ENCODE measurements at regions not wholly inside any gene's neighbourhood (a gene's known extent, or its start where the extent isn't known, plus 50 kb on each side); places are given as distances from the start of the nearest gene placed in this dataset.

DNA sequence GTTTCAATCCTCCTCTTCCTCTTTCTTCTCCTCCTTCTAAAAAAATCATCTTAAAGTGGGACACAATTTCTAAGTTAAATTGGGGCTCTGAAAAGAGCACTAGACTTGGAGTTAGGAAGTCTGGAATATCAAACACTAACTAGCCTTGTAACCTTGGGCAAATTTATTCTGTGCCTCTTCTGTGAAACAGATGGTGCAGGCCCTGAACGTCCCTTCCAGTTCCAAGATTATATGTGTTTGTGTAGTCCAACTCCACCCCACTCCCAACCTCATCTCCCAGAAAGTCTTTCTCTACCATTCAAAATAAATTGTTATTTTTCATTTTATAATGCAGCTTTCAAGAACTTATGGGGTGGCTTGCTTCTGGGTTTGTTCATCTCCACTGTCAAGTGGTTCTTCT is 630.0 kb downstream of the LMO4 start:
- Mint-ChIP-seq H3K27ac (no peak overlapping the region), H3K4me1 (no peaks in the 10 kb centered on the region), H3K36me3 (no peaks in the 10 kb centered on the region), H3K4me3 (no peak overlapping the region), H3K9me3 (no peaks in the 10 kb centered on the region), H3K27me3 (peaks cover 9% of the 10 kb centered on the region in 2 donors)
- Histone ChIP-seq H3K27me3 (replicated peaks in 1 of 2; ENCODE audit: control insufficient read depth in 2 of 2, extremely low read depth in 1 of 2, insufficient read depth in 2 of 2, low read length in 1 of 2) (no peaks in the 10 kb centered on the region), H3K9me3 (no peaks in the 10 kb centered on the region), H3K4me1 (ENCODE audit: control insufficient read depth in 1 of 2, extremely low read depth in 1 of 2, insufficient read depth in 2 of 2, low read length in 2 of 2) (no peaks in the 10 kb centered on the region), H3K36me3 (ENCODE audit: control insufficient read depth in 2 of 2, extremely low read depth in 1 of 2, insufficient read depth in 1 of 2, low read length in 1 of 2) (no peaks in the 10 kb centered on the region), H3K4me3 (ENCODE audit: control insufficient read depth in 1 of 2, extremely low read depth in 1 of 2, low read length in 1 of 2) (no peak overlapping the region), H3K27ac (ENCODE audit: low read length) (no peak overlapping the region)
- DNase-seq (no peak), ATAC-seq (replicated peaks in 1 of 4) (no peak)
- ChIA-PET CTCF (interaction anchor here in 1 of 2 donors (0.6 to 0.7 kb wide), 2 partner anchors 76 to 205 kb away, joined by 3 read pairs; no protein-coding TSS in a partner anchor), POLR2A (no interaction called here)
- WGBS (ENCODE audit: insufficient coverage) = no CpG with 5 or more reads among the region's 1 CpG

DNA sequence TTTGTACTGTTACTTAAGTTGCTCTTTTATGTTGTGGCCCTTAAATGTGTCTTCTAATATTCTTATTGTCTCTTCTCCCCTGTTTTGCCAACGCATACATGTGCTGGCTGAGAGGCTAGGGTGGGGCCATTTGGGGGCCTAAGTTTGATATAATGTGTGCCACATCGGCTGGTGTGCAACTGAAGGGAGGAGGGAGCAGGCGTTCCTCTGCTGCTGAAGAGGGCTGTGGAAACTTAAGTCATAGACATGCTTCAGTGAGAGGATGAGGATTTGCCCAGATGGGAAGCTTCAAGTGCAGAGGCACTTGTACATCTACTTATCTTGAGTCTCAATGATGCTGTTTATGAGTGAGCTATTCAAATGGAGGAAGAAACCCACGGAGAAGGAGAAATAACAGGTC is 630.6 kb downstream of the LMO4 start:
- no peaks in the 10 kb centered on the region for H3K9me3 ChIP-seq
- no peaks in the 10 kb centered on the region for H3K36me3 Mint-ChIP-seq
- H3K4me3 Mint-ChIP-seq = no peak overlapping the region
- POLR2A ChIA-PET = no interaction called here
- CTCF ChIA-PET = interaction anchor here in 1 of 2 donors (0.6 to 0.7 kb wide), 2 partner anchors 75 to 204 kb away, joined by 3 read pairs; no protein-coding TSS in a partner anchor
- H3K27ac ChIP-seq (ENCODE audit: low read length) = no peak overlapping the region
- ATAC-seq (replicated peaks in 1 of 4) (no peak), DNase-seq (no peak)
- H3K4me1 ChIP-seq (ENCODE audit: control insufficient read depth in 1 of 2, extremely low read depth in 1 of 2, insufficient read depth in 2 of 2, low read length in 2 of 2) = no peaks in the 10 kb centered on the region
- no peaks in the 10 kb centered on the region for H3K4me1 Mint-ChIP-seq
- 90% methylated on average over 2 of the region's 4 CpGs for WGBS (ENCODE audit: insufficient coverage)
- H3K27me3 Mint-ChIP-seq = peaks cover 7 to 9% of the 10 kb centered on the region in 2 donors
- H3K36me3 ChIP-seq (ENCODE audit: control insufficient read depth in 2 of 2, extremely low read depth in 1 of 2, insufficient read depth in 1 of 2, low read length in 1 of 2) = no peaks in the 10 kb centered on the region
- H3K27me3 ChIP-seq (replicated peaks in 1 of 2; ENCODE audit: control insufficient read depth in 2 of 2, extremely low read depth in 1 of 2, insufficient read depth in 2 of 2, low read length in 1 of 2) = no peaks in the 10 kb centered on the region
- no peaks in the 10 kb centered on the region for H3K9me3 Mint-ChIP-seq
- H3K4me3 ChIP-seq (ENCODE audit: control insufficient read depth in 1 of 2, extremely low read depth in 1 of 2, low read length in 1 of 2) = no peak overlapping the region
- no peak overlapping the region for H3K27ac Mint-ChIP-seq

DNA sequence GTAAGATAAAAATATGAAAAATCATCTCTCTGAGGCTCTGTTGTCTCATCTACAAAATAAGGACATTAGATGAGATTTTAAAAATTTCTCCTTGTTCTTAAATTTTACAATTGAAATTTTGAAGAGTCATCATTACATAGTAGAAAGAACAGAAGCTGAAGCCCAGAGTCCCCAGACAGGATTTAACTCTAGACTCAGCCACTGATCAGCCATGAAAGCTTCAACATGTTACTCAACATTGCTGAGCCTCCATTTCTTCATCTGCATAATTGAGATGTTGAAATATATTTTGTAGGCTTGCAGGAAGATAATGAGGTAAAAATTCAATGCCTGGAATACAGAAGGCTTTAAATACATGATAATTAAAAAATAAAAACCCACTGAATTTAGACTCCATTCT is 633.3 kb downstream of the LMO4 start:
- H3K27me3 Mint-ChIP-seq = peaks cover 4 to 9% of the 10 kb centered on the region in 2 donors
- ChIA-PET CTCF (no interaction called here), POLR2A (no interaction called here)
- H3K9me3 ChIP-seq = no peaks in the 10 kb centered on the region
- no peak overlapping the region for H3K27ac ChIP-seq (ENCODE audit: low read length)
- H3K4me3 Mint-ChIP-seq = no peak overlapping the region
- H3K27ac Mint-ChIP-seq = no peak overlapping the region
- no peaks in the 10 kb centered on the region for H3K4me1 Mint-ChIP-seq
- no peak for DNase-seq
- ATAC-seq (replicated peaks in 1 of 4) = no peak
- no peaks in the 10 kb centered on the region for H3K36me3 Mint-ChIP-seq
- no peaks in the 10 kb centered on the region for H3K27me3 ChIP-seq (replicated peaks in 1 of 2; ENCODE audit: control insufficient read depth in 2 of 2, extremely low read depth in 1 of 2, insufficient read depth in 2 of 2, low read length in 1 of 2)
- H3K4me3 ChIP-seq (ENCODE audit: control insufficient read depth in 1 of 2, extremely low read depth in 1 of 2, low read length in 1 of 2) = no peak overlapping the region
- no peaks in the 10 kb centered on the region for H3K9me3 Mint-ChIP-seq
- H3K36me3 ChIP-seq (ENCODE audit: control insufficient read depth in 2 of 2, extremely low read depth in 1 of 2, insufficient read depth in 1 of 2, low read length in 1 of 2) = no peaks in the 10 kb centered on the region
- H3K4me1 ChIP-seq (ENCODE audit: control insufficient read depth in 1 of 2, extremely low read depth in 1 of 2, insufficient read depth in 2 of 2, low read length in 2 of 2) = no peaks in the 10 kb centered on the region

DNA sequence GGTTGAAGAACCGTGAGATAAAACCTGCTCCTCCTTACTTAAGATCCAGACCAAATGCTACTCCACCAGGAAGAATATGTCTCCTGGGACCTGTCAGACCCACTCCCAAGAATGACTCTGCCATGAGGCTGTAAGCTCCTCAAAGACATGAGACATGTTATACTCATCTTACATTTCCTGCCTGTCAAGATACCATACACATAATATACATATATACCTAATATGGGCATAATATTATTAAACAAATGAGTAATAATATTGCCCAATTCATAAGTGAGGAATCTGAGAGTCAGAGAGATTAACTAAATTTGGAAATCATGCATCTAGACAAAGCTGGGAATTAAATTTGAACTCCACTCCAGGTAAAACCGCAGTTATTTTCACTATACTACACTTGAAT is 634.9 kb downstream of the LMO4 start:
- Histone ChIP-seq H3K4me1 (ENCODE audit: control insufficient read depth in 1 of 2, extremely low read depth in 1 of 2, insufficient read depth in 2 of 2, low read length in 2 of 2) (no peaks in the 10 kb centered on the region), H3K36me3 (ENCODE audit: control insufficient read depth in 2 of 2, extremely low read depth in 1 of 2, insufficient read depth in 1 of 2, low read length in 1 of 2) (no peaks in the 10 kb centered on the region), H3K9me3 (no peaks in the 10 kb centered on the region), H3K27me3 (replicated peaks in 1 of 2; ENCODE audit: control insufficient read depth in 2 of 2, extremely low read depth in 1 of 2, insufficient read depth in 2 of 2, low read length in 1 of 2) (no peaks in the 10 kb centered on the region), H3K4me3 (ENCODE audit: control insufficient read depth in 1 of 2, extremely low read depth in 1 of 2, low read length in 1 of 2) (no peak overlapping the region), H3K27ac (ENCODE audit: low read length) (no peak overlapping the region)
- no peak for ATAC-seq (replicated peaks in 1 of 4)
- H3K9me3 Mint-ChIP-seq = no peaks in the 10 kb centered on the region
- no peaks in the 10 kb centered on the region for H3K36me3 Mint-ChIP-seq
- no peak overlapping the region for H3K4me3 Mint-ChIP-seq
- 0% methylated on average over 1 of the region's 2 CpGs for WGBS (ENCODE audit: insufficient coverage)
- CTCF ChIA-PET = interaction anchor here (0.6 to 0.7 kb wide), 2 partner anchors 326 to 1483 kb away, joined by 3 read pairs; no protein-coding TSS in a partner anchor
- POLR2A ChIA-PET = no interaction called here
- H3K4me1 Mint-ChIP-seq = no peaks in the 10 kb centered on the region
- H3K27me3 Mint-ChIP-seq = peaks cover 4 to 9% of the 10 kb centered on the region in 2 donors
- no peak for DNase-seq
- no peak overlapping the region for H3K27ac Mint-ChIP-seq

DNA sequence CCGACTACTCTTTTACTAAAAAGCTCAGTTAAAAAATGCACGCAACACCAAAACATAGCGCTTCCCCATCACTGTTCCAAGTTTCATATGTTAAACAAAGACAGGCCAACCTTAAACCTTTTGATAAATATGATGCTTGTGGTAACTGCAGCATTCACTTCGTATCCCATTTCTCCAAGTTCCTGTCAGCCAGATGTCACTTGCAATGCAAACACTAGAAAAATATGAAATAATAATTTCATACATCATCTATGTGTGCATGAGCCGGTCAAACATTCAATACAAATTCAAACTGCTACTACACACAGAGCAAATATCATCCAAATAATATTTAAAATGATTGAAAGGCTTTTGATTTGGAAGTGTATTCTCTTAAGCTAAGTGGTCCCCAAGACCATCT is 636.5 kb downstream of the LMO4 start:
- H3K27ac ChIP-seq (ENCODE audit: low read length) = no peak overlapping the region
- H3K4me3 Mint-ChIP-seq = no peak overlapping the region
- no peak overlapping the region for H3K4me3 ChIP-seq (ENCODE audit: control insufficient read depth in 1 of 2, extremely low read depth in 1 of 2, low read length in 1 of 2)
- H3K27me3 Mint-ChIP-seq = peaks cover 0 to 5% of the 10 kb centered on the region in 2 donors
- H3K4me1 Mint-ChIP-seq = no peaks in the 10 kb centered on the region
- no peak overlapping the region for H3K27ac Mint-ChIP-seq
- no CpG with 5 or more reads among the region's 5 CpGs for WGBS (ENCODE audit: insufficient coverage)
- CTCF ChIA-PET = no interaction called here
- H3K36me3 Mint-ChIP-seq = no peaks in the 10 kb centered on the region
- no peaks in the 10 kb centered on the region for H3K9me3 ChIP-seq
- no peaks in the 10 kb centered on the region for H3K4me1 ChIP-seq (ENCODE audit: control insufficient read depth in 1 of 2, extremely low read depth in 1 of 2, insufficient read depth in 2 of 2, low read length in 2 of 2)
- H3K36me3 ChIP-seq (ENCODE audit: control insufficient read depth in 2 of 2, extremely low read depth in 1 of 2, insufficient read depth in 1 of 2, low read length in 1 of 2) = no peaks in the 10 kb centered on the region
- no peaks in the 10 kb centered on the region for H3K9me3 Mint-ChIP-seq
- no peaks in the 10 kb centered on the region for H3K27me3 ChIP-seq (replicated peaks in 1 of 2; ENCODE audit: control insufficient read depth in 2 of 2, extremely low read depth in 1 of 2, insufficient read depth in 2 of 2, low read length in 1 of 2)
- DNase-seq (no peak), ATAC-seq (replicated peaks in 1 of 4) (no peak)
- POLR2A ChIA-PET = no interaction called here

DNA sequence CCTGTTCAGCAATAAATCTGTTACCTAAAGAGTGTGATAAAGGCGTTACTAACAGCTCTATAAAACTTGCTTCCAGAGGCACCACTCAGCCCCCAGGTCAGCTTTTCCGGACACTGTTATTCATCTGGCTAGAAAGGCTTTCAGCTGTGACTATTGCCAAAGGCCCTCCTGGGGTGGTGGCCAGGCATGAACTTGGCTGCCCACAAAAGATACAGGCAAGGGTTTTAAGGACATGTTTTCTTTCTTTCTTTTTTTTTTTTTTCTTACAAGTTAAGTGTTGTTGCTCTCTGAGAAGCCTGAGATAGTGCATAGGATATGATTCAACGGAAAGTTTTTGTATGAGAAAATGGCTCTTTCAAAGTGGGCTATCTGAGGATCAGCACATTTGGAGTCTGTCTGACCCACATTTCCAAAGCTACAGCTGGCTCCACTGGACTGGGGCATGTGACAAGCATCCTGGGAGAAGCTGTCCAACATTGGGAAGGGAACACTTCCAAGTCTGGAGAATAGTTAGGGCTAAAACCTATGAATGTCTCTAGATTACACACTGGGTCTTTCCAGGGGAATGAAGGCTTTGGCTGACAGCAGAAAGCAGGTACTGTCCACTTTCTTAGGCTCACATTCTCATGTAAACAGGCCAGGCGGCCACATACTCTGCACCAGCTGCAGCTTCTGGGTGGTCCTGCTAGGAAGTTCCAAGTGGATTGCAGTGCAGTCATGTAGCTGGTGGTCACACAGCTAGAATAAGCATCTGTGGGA is 639.7 kb downstream of the LMO4 start:
- H3K4me3 ChIP-seq (ENCODE audit: control insufficient read depth in 1 of 2, extremely low read depth in 1 of 2, low read length in 1 of 2) = no peak overlapping the region
- no peaks in the 10 kb centered on the region for H3K4me1 Mint-ChIP-seq
- no peaks in the 10 kb centered on the region for H3K4me1 ChIP-seq (ENCODE audit: control insufficient read depth in 1 of 2, extremely low read depth in 1 of 2, insufficient read depth in 2 of 2, low read length in 2 of 2)
- no peak overlapping the region for H3K27ac Mint-ChIP-seq
- no peaks in the 10 kb centered on the region for H3K36me3 ChIP-seq (ENCODE audit: control insufficient read depth in 2 of 2, extremely low read depth in 1 of 2, insufficient read depth in 1 of 2, low read length in 1 of 2)
- ATAC-seq (replicated peaks in 1 of 4) = no peak
- H3K36me3 Mint-ChIP-seq = no peaks in the 10 kb centered on the region
- H3K9me3 Mint-ChIP-seq = no peaks in the 10 kb centered on the region
- no peak overlapping the region for H3K4me3 Mint-ChIP-seq
- ChIA-PET CTCF (interaction anchor here in 1 of 2 donors (1.6 kb wide), 1 partner anchor 15 kb away, joined by 4 read pairs; no protein-coding TSS in a partner anchor), POLR2A (no interaction called here)
- WGBS (ENCODE audit: insufficient coverage) = 83% methylated on average over 3 of the region's 4 CpGs
- H3K27me3 Mint-ChIP-seq = peaks cover 0 to 5% of the 10 kb centered on the region in 2 donors
- H3K27me3 ChIP-seq (replicated peaks in 1 of 2; ENCODE audit: control insufficient read depth in 2 of 2, extremely low read depth in 1 of 2, insufficient read depth in 2 of 2, low read length in 1 of 2) = no peaks in the 10 kb centered on the region
- no peaks in the 10 kb centered on the region for H3K9me3 ChIP-seq
- no peak overlapping the region for H3K27ac ChIP-seq (ENCODE audit: low read length)
- no peak for DNase-seq
